Heart left ventricle (tissue), 13 donors: ENCODE measurements at regions not wholly inside any gene's neighbourhood (a gene's known extent, or its start where the extent isn't known, plus 50 kb on each side); places are given as distances from the start of the nearest gene placed in this dataset.

ENCODE experiments used
- CTCF ChIP-seq, 12 donors: fragments of 200-600 bp; sonication (generic) in 4 of 12; IDR thresholded peaks; one replicate each; pipeline versions ENCODE4 v1.5.0 to v1.8.0; 2018 to 2022; ENCODE audit warnings: antibody characterized with exemption in 12 of 12, mild to moderate bottlenecking in 5 of 12
- POLR2A ChIP-seq, 2 donors: fragments of 450-650 bp; IDR thresholded peaks; one replicate each; pipeline ENCODE4 v1.6.1; 2017; ENCODE audit warnings: antibody characterized with exemption in 2 of 2, mild to moderate bottlenecking in 2 of 2, moderate library complexity in 2 of 2
- donor health status: ischemic (EF 13 %, LVEDD 7.1; RV severe dilation, severe dysfunction).
- donor health status: DM: no; HTN: yes; CAD: no.
- donor health status: DM: no; HTN: no; CAD: no.
- donor health status: ischemic (EF 25% LVEDD 6.9; RV normal size, moderate dysfunction).
- donor health status: ischemic (EF 25% LVEDD 5.7; RV mildly dilated, moderate dysfunction).
- donor health status: ischemic (EF 35%, LVEDD 5.7; RV mildly dilated, moderate dysfunction).
- donor health status: nonischemic (EF 11% LVEDD 7.7; RV severe dilation, severe dysfunction).
- donor health status: DM: yes; HTN: yes; CAD: no.
- donor health status: PGD.
- donor health status: ischemic (EF 29% LVEDD 5.4; RV normal size, mild dysfunction).
- donor health status: nonischemic (EF 23%, LVEDD 6.1; RV moderate dilation, normal function).

DNA sequence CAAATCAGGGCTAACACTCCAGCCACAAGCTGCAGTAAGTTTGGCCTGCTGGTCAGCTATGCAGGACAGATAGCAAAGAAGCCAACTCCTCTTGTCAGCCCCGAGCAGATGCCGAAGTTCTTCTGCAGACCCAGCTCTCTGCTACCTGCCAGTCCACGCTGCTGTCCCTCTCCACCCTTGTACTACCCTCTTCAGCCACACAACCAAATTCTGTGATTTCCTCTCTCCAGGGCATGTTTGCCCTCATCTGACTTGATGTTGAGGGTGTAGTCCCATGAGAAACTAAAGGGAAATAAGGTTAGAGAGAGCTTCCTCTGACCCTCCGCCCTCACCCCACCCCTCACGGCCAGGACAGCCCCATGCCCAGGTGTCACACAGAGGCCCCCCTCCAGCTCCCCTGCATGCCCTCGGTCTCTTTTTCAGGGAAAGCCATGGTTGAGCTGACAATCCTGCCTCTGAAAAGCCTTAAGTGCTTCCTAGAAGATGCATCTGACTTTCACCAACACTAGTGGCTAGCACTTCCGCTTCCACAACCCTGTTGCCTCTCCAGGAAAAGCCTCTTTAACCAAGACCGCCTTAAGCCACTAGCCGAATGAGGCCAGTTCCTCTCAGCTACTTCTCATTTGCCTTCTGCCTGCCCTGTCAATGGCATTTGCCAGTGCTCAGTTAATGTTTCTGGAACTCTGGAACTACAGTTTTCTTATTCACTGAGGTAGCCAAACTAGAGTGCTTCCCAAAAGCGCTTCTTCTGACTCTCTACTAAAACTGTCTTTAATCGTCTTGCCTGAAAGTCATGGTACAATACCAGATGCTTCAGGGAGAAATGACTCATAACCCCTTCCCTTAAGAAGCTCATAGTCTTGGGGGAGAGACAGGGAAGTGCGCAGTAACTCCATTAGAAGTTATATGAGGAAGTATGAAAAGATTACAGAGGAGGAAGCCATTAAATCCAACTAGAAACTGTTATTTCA is 300.4 kb upstream of the STT3B start:
- TF ChIP-seq CTCF (IDR thresholded peaks at IDR 0.05) = no peak
- TF ChIP-seq POLR2A (IDR thresholded peaks at IDR 0.05) = no peak
